Mucosa of descending colon (tissue), 3 donors: ENCODE measurements at regions not wholly inside any gene's neighbourhood (a gene's known extent, or its start where the extent isn't known, plus 50 kb on each side); places are given as distances from the start of the nearest gene placed in this dataset.
A peak's percentile ranks its signal among the peaks of the same experiment; 100 is the strongest.

Source experiments
- ATAC-seq: fragments of 200-7000 bp; cut with Tn5 transposase; one replicate; pipeline ENCODE4 v1.9.1; 2020; ENCODE audit warnings: mild to moderate bottlenecking, moderate library complexity
- DNase-seq, 3 donors: peaks; one replicate each; pipeline ENCODE4 v3.0.0-alpha.2; 2020
- H3K36me3 ChIP-seq: fragments of 200-600 bp; one replicate; pipeline ENCODE4 v1.8.0; 2021; ENCODE audit warnings: low read depth, mild to moderate bottlenecking
- H3K4me1 ChIP-seq: fragments of 200-600 bp; one replicate; pipeline ENCODE4 v1.8.0; 2021; ENCODE audit warnings: low read depth, mild to moderate bottlenecking
- H3K4me3 ChIP-seq: fragments of 200-600 bp; one replicate; pipeline ENCODE4 v1.8.0; 2021; ENCODE audit warnings: mild to moderate bottlenecking
- H3K9me3 ChIP-seq: fragments of 200-600 bp; one replicate; pipeline ENCODE4 v1.8.0; 2021; ENCODE audit warnings: mild to moderate bottlenecking
- CTCF ChIP-seq: fragments of 200-600 bp; IDR thresholded peaks from one replicate; pipeline ENCODE4 v1.8.0; 2022; ENCODE audit warnings: antibody characterized with exemption, mild to moderate bottlenecking
- intact Hi-C, 2 donors: fragments of 100-400 bp; cut with DNase I in 1 of 2; cut with micrococcal nuclease in 1 of 2; formaldehyde crosslinking; loops; one replicate each; pipeline versions ENCODE4 v1.11.0 to v1.11.1; 2022; cut with DNase I, micrococcal nuclease
- donor health status: DM: no; HTN: no; CAD: no; lungs with moderate emphysema.
- donor health status: DM: no; HTN: no; CAD: no.
- donor health status: DM: no; HTN: yes; CAD: no.

- H3K9me3 ChIP-seq = no peaks in the 10 kb centered on the region
- ATAC-seq (no peak), DNase-seq (no peak)
- H3K36me3 ChIP-seq = no peaks in the 10 kb centered on the region
- TF ChIP-seq CTCF = no peak
- intact Hi-C loops = no loop called here
- H3K4me3 ChIP-seq = no peak overlapping the region
- no peaks in the 10 kb centered on the region for H3K4me1 ChIP-seq
Observed at GRCh38 chr3:40704224-40704623, 179.5 kb downstream of the ZNF621 start.

- intact Hi-C loops = no loop called here
- DNase-seq (no peak), ATAC-seq (peak; percentile 82)
- no peak overlapping the region for H3K4me3 ChIP-seq
- no peaks in the 10 kb centered on the region for H3K4me1 ChIP-seq
- no peaks in the 10 kb centered on the region for H3K36me3 ChIP-seq
- no peaks in the 10 kb centered on the region for H3K9me3 ChIP-seq
- TF ChIP-seq CTCF = no peak
Observed at GRCh38 chr3:40705663-40706062, 180.9 kb downstream of the ZNF621 start.

- H3K4me3 ChIP-seq = no peak overlapping the region
- H3K4me1 ChIP-seq = no peaks in the 10 kb centered on the region
- ATAC-seq (peak; percentile 67), DNase-seq (peak in 1 of 3 donors; percentile 10)
- no peaks in the 10 kb centered on the region for H3K9me3 ChIP-seq
- no peak for TF ChIP-seq CTCF
- H3K36me3 ChIP-seq = no peaks in the 10 kb centered on the region
- intact Hi-C loops = no loop called here
Observed at GRCh38 chr3:40713306-40713705, 188.5 kb downstream of the ZNF621 start.

- peak; percentile 22 for ATAC-seq
- H3K4me1 ChIP-seq = no peaks in the 10 kb centered on the region
- no peak overlapping the region for H3K4me3 ChIP-seq
- no peaks in the 10 kb centered on the region for H3K9me3 ChIP-seq
- intact Hi-C loops = no loop called here
- no peak for DNase-seq
- no peaks in the 10 kb centered on the region for H3K36me3 ChIP-seq
- no peak for TF ChIP-seq CTCF
Observed at GRCh38 chr3:40713795-40714194, 189.0 kb downstream of the ZNF621 start.

- Histone ChIP-seq H3K4me1 (no peaks in the 10 kb centered on the region), H3K9me3 (no peaks in the 10 kb centered on the region), H3K4me3 (no peak overlapping the region), H3K36me3 (no peaks in the 10 kb centered on the region)
- ATAC-seq (no peak), DNase-seq (no peak)
- intact Hi-C loops = no loop called here
- no peak for TF ChIP-seq CTCF
Observed at GRCh38 chr3:40714771-40715345, 190.1 kb downstream of the ZNF621 start.

GRCh38 chr3:40715551-40715950 is 190.8 kb downstream of the ZNF621 start:
- DNase-seq (no peak), ATAC-seq (no peak)
- Histone ChIP-seq H3K4me1 (no peaks in the 10 kb centered on the region), H3K4me3 (no peak overlapping the region), H3K36me3 (no peaks in the 10 kb centered on the region), H3K9me3 (no peaks in the 10 kb centered on the region)
- intact Hi-C loops = no loop called here
- no peak for TF ChIP-seq CTCF
